ENCODE measurements at regions not wholly inside any gene's neighbourhood (a gene's known extent, or its start where the extent isn't known, plus 50 kb on each side); places are given as distances from the start of the nearest gene placed in this dataset.
"Not testable (repeated sequence)": the region's sequence is repeated elsewhere in the genome, so short reads cannot be mapped to it uniquely, and the experiment has no call there.

GRCh38 chr10:61067671-61068336, 123.8 kb upstream of the RHOBTB1 start:
- Mint-ChIP-seq H3K27ac (no peak overlapping the region), H3K36me3 (no peaks in the 10 kb centered on the region)
- no peak for ATAC-seq

DNA sequence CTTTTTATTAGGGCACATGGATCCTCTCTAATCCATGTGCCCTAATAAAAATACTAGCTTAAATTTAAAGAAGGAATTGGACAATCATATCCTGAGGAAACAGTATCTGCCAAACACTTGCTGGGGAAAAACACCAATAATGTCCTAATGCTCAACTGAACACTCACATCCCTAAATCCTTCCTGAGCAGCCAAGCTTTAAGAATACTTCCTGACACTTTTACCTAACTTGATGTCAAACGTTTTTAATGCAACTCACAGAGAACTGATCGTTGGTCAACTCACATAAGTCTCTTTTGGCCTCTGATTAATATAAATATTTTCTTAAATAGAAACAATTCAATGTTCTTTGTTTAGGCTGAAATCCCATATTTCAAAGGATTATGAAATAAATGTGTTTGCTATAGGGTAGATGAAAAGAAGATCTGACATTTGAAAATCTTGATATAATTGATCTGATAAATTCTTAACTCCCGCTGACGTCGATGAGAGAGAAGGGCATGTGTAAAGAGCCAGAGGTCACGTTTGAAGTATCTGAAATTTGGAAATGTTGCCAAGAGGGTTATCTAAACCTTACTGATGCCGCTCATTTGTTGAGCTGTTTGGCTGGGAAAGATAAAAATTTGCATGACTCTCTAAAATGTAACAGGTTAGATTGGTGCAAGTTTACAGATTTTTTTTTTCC, 122.8 kb upstream of the RHOBTB1 start:
- DNase-seq (ENCODE audit: low spot score in 2 of 2) (no peak), ATAC-seq (no peak)
- H3K9me3 Mint-ChIP-seq: no peaks in the 10 kb centered on the region
- H3K27ac Mint-ChIP-seq: no peak overlapping the region
- H3K36me3 Mint-ChIP-seq: no peaks in the 10 kb centered on the region

More at GRCh38 chr10:61067671-61068336, 123.8 kb upstream of the RHOBTB1 start:
- H3K9me3 Mint-ChIP-seq: no peaks in the 10 kb centered on the region
- no peak for DNase-seq (ENCODE audit: low spot score in 2 of 2)

DNA sequence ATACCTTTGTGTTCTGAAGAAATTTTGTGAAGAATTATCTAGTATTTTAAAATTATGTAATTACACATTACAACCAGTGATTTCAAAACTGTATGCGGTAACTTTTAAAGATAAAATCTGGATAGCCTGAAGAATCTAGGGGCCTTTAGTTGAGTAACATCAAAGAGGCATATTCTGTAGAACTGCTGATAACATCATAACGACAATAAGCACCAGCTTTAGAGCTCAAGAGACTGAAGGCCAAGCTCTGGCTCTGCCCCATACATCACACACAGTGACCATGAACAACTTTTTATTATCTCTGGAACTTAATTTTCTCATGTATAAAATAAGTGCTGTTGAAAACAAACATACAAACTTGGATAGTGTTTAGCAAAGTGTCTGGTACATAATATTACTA, 121.1 kb upstream of the RHOBTB1 start:
- DNase-seq (ENCODE audit: low spot score in 2 of 2) (no peak), ATAC-seq (no peak)
- no peaks in the 10 kb centered on the region for H3K9me3 Mint-ChIP-seq
- H3K27ac Mint-ChIP-seq: no peak overlapping the region
- H3K36me3 Mint-ChIP-seq: no peaks in the 10 kb centered on the region

GRCh38 chr10:61064356-61064755, 120.4 kb upstream of the RHOBTB1 start:
- Mint-ChIP-seq H3K27ac (no peak overlapping the region), H3K9me3 (no peaks in the 10 kb centered on the region), H3K36me3 (no peaks in the 10 kb centered on the region)
- DNase-seq (ENCODE audit: low spot score in 2 of 2): no peak
- no peak for ATAC-seq

DNA sequence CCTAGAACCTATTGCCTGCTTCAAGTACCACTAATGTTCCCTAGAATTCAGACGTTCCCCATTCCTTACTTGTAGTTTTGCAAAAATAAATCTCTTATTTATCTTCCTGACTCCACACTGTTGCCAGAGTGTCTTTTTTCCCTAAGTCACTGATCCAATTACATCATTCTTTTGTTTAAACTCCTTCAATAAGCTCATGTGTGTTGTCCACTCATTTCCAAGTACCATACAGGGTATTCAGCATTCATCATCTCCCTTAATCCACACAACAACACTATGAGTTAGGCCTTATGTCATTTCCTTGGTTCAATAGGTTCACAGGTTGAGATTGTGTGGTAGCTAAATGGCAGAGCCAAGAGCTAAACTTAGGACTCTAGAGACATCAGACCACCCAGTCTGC, 119.9 kb upstream of the RHOBTB1 start:
- H3K9me3 Mint-ChIP-seq: no peaks in the 10 kb centered on the region

GRCh38 chr10:61063034-61063433, 119.0 kb upstream of the RHOBTB1 start:
- ATAC-seq: no peak
- Mint-ChIP-seq H3K36me3 (no peaks in the 10 kb centered on the region), H3K27ac (no peak overlapping the region), H3K9me3 (no peaks in the 10 kb centered on the region)
- no peak for DNase-seq (ENCODE audit: low spot score in 2 of 2)

More for the DNA sequence above, 119.9 kb upstream of the RHOBTB1 start:
- Mint-ChIP-seq H3K27ac (no peak overlapping the region), H3K36me3 (no peaks in the 10 kb centered on the region)
- ATAC-seq: no peak
- no peak for DNase-seq (ENCODE audit: low spot score in 2 of 2)

DNA sequence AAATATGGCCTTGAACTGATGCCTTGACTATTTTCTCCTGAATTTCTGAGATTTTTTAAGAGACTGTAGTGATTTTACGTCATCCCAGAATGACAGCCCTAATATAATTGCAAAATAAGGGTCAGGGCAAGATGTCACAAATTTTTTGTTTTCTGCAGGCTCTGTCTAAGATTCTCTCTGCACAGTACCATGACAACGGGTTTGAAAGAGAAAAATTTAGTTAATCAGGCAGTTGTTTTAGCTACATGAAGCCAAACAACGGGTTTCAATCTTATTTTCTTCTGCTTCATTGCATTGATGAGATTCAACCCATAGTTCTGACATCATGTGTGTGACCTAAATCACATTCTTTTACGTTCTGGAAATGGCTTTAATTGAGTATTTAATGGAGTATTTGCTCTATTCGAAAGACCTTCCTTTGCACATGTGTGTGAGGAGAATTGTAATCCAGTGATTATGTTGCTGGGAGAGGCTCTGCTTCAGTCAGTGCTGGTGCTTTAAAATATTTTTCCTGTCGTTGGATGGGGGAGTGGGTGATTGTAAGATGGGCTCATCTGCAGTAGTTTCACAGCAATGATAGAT, 118.0 kb upstream of the RHOBTB1 start:
- no peak for DNase-seq (ENCODE audit: low spot score in 2 of 2)
- no peaks in the 10 kb centered on the region for H3K36me3 Mint-ChIP-seq

DNA sequence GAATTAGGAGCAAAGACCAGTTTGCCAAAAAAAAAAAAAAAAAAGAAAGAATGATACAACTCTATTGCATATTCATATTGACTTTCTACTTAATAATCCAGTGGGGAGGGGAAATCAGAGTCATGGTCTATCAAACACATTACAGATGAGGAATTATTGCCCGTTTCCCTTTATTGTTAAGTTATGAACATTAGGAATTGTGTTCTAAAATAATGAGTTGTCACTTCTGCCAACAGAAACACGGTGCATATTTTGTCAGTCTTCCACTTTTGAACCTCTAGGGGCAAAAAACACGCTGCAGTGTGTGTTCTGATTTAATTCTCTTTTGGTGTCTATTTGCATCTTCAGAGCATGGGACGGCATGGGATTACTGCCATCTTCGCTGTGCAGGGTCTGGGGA, 115.7 kb upstream of the RHOBTB1 start:
- DNase-seq (ENCODE audit: low spot score in 2 of 2) (no peak), ATAC-seq (no peak)
- Mint-ChIP-seq H3K36me3 (no peaks in the 10 kb centered on the region), H3K27ac (no peak overlapping the region), H3K9me3 (no peaks in the 10 kb centered on the region)

More for the DNA sequence above, 118.0 kb upstream of the RHOBTB1 start:
- no peaks in the 10 kb centered on the region for H3K9me3 Mint-ChIP-seq
- no peak for ATAC-seq
- no peak overlapping the region for H3K27ac Mint-ChIP-seq

GRCh38 chr10:61052469-61053205, 108.7 kb upstream of the RHOBTB1 start:
- DNase-seq (ENCODE audit: low spot score in 2 of 2) (no peak), ATAC-seq (no peak)
- Mint-ChIP-seq H3K9me3 (no peaks in the 10 kb centered on the region), H3K36me3 (no peaks in the 10 kb centered on the region), H3K27ac (no peak overlapping the region)

DNA sequence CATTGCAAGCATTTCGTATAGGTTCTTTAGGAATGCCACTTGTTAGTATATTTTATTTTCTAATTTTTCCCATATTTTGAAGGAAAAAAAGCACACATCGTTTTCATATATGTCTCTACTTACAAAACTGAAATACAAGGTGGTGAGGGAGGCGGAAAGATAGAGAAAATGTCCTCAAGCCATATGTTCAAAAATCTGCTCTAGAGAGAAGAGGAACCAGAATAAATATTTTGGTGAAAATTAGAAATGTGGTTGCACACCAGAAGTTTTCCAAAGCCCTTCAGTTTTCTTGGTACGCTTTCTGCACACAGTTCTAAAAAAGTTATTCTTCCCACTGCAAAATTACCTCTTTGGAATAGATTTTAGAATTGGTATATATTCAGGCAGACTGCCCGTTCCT, 107.4 kb upstream of the RHOBTB1 start:
- H3K36me3 Mint-ChIP-seq: no peaks in the 10 kb centered on the region
- DNase-seq (ENCODE audit: low spot score in 2 of 2) (no peak), ATAC-seq (no peak)
- no peak overlapping the region for H3K27ac Mint-ChIP-seq
- H3K9me3 Mint-ChIP-seq: no peaks in the 10 kb centered on the region

DNA sequence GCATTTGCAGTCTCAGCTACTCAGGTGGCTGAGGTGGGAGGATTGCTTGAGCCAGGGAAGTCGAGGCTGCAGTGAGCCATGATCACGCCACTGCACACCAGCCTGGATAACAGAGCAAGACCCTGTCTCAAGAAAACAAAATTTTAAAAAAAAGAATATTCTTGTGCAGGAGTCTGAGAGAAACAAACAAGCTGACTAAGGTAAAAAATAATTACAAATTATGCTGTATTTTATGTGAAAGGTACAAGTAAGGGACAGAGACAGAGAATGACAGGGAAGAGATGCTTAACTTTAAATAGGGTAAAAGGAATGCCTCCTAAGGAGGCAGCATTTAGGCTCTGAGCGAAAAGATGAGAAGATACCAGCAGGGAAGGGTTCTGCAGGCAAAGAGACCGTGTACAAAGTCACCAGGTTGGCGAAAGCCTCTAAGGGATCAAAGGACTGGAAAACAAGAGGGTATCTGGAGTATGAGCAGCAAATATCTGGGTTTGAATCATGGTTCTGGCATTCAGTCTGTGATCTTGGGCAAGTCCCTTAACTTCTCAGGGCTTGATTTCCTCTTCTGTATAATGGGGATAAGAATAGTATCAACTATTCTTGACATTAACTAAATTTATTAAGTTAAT, 106.2 kb upstream of the RHOBTB1 start:
- DNase-seq (ENCODE audit: low spot score in 2 of 2): no peak
- no peaks in the 10 kb centered on the region for H3K9me3 Mint-ChIP-seq
- H3K27ac Mint-ChIP-seq: no peak overlapping the region
- no peak for ATAC-seq
- no peaks in the 10 kb centered on the region for H3K36me3 Mint-ChIP-seq

- H3K9me3 Mint-ChIP-seq: no peaks in the 10 kb centered on the region
- no peaks in the 10 kb centered on the region for H3K36me3 Mint-ChIP-seq
- no peak for DNase-seq (ENCODE audit: low spot score in 2 of 2)
- no peak overlapping the region for H3K27ac Mint-ChIP-seq
- no peak for ATAC-seq
Observed at GRCh38 chr10:61049386-61049785, 105.4 kb upstream of the RHOBTB1 start.

GRCh38 chr10:61047788-61048560, 104.0 kb upstream of the RHOBTB1 start:
- no peak for DNase-seq (ENCODE audit: low spot score in 2 of 2)
- Mint-ChIP-seq H3K9me3 (no peaks in the 10 kb centered on the region), H3K36me3 (no peaks in the 10 kb centered on the region), H3K27ac (no peak overlapping the region)
- ATAC-seq: no peak

GRCh38 chr10:61047081-61047480, 103.1 kb upstream of the RHOBTB1 start:
- ATAC-seq (no peak), DNase-seq (ENCODE audit: low spot score in 2 of 2) (no peak)
- no peaks in the 10 kb centered on the region for H3K36me3 Mint-ChIP-seq
- no peak overlapping the region for H3K27ac Mint-ChIP-seq
- no peaks in the 10 kb centered on the region for H3K9me3 Mint-ChIP-seq

- H3K27ac Mint-ChIP-seq; H3K9me3 Mint-ChIP-seq; ATAC-seq; DNase-seq (ENCODE audit: low spot score in 2 of 2); H3K36me3 Mint-ChIP-seq: not testable (repeated sequence)
Observed at GRCh38 chr10:61045480-61045879, 101.5 kb upstream of the RHOBTB1 start.

DNA sequence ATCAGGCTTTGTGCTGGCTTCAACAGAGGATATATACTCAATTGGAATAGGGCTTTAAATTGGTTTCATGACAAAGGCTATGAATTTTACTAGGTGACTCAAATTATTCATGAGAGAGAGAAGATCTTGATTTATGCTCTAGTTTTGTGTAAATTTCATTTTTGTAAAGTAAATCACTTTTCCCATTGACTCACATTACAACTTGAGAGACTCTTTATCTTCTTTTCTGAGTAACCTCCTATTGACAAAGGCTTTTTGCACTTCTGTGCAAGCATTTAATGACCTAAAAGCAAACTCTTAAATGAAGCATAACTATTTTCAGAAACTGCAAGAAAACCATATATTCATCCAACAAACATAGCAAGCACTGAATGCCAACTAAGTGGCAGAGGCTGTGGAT, 98.5 kb upstream of the RHOBTB1 start:
- no peak for DNase-seq (ENCODE audit: low spot score in 2 of 2)
- ATAC-seq: no peak
- Mint-ChIP-seq H3K36me3 (no peaks in the 10 kb centered on the region), H3K9me3 (no peaks in the 10 kb centered on the region), H3K27ac (no peak overlapping the region)
